ENCODE measurements at regions not wholly inside any gene's neighbourhood (a gene's known extent, or its start where the extent isn't known, plus 50 kb on each side); places are given as distances from the start of the nearest gene placed in this dataset.
"Not testable (repeated sequence)": the region's sequence is repeated elsewhere in the genome, so short reads cannot be mapped to it uniquely, and the experiment has no call there.

- no peak for DNase-seq (ENCODE audit: low read depth)
Measured at GRCh38 chr18:44541781-44542180, 138.9 kb upstream of the SETBP1 start.

GRCh38 chr18:44543387-44543786 is 137.3 kb upstream of the SETBP1 start:
- no peak for DNase-seq (ENCODE audit: low read depth)

GRCh38 chr18:44545359-44545985 is 135.2 kb upstream of the SETBP1 start:
- DNase-seq (ENCODE audit: low read depth), result no peak

- no peak for DNase-seq (ENCODE audit: low read depth)
Measured at GRCh38 chr18:44546954-44547353, 133.7 kb upstream of the SETBP1 start.

GRCh38 chr18:44548291-44549221 is 132.1 kb upstream of the SETBP1 start:
- DNase-seq (ENCODE audit: low read depth), result no peak

- no peak for DNase-seq (ENCODE audit: low read depth)
Measured at GRCh38 chr18:44552706-44553105, 128.0 kb upstream of the SETBP1 start.

- no peak for DNase-seq (ENCODE audit: low read depth)
Measured at GRCh38 chr18:44556296-44556695, 124.4 kb upstream of the SETBP1 start.

GRCh38 chr18:44557616-44558151 is 123.0 kb upstream of the SETBP1 start:
- no peak for DNase-seq (ENCODE audit: low read depth)

GRCh38 chr18:44558767-44559166 is 121.9 kb upstream of the SETBP1 start:
- no peak for DNase-seq (ENCODE audit: low read depth)

- DNase-seq (ENCODE audit: low read depth), result no peak
Measured at GRCh38 chr18:44562986-44563385, 117.7 kb upstream of the SETBP1 start.

GRCh38 chr18:44564922-44565321 is 115.8 kb upstream of the SETBP1 start:
- DNase-seq (ENCODE audit: low read depth), result no peak

GRCh38 chr18:44568342-44568741 is 112.3 kb upstream of the SETBP1 start:
- DNase-seq (ENCODE audit: low read depth), result no peak

- no peak for DNase-seq (ENCODE audit: low read depth)
Measured at GRCh38 chr18:44568986-44569385, 111.7 kb upstream of the SETBP1 start.

GRCh38 chr18:44569391-44570055 is 111.2 kb upstream of the SETBP1 start:
- DNase-seq (ENCODE audit: low read depth), result no peak

GRCh38 chr18:44579028-44579702 is 101.5 kb upstream of the SETBP1 start:
- no peak for DNase-seq (ENCODE audit: low read depth)

GRCh38 chr18:44579745-44580144 is 100.9 kb upstream of the SETBP1 start:
- no peak for DNase-seq (ENCODE audit: low read depth)

GRCh38 chr18:44580159-44580558 is 100.5 kb upstream of the SETBP1 start:
- DNase-seq (ENCODE audit: low read depth), result no peak

- DNase-seq (ENCODE audit: low read depth), result not testable (repeated sequence)
Measured at GRCh38 chr18:44580782-44581181, 99.9 kb upstream of the SETBP1 start.

GRCh38 chr18:44582456-44582855 is 98.2 kb upstream of the SETBP1 start:
- no peak for DNase-seq (ENCODE audit: low read depth)

GRCh38 chr18:44584900-44585299 is 95.8 kb upstream of the SETBP1 start:
- no peak for DNase-seq (ENCODE audit: low read depth)

- no peak for DNase-seq (ENCODE audit: low read depth)
Measured at GRCh38 chr18:44586782-44587524, 93.7 kb upstream of the SETBP1 start.

Measured in stromal cell of bone marrow (primary cell).